B cell (primary cell): ENCODE measurements at regions not wholly inside any gene's neighbourhood (a gene's known extent, or its start where the extent isn't known, plus 50 kb on each side); places are given as distances from the start of the nearest gene placed in this dataset.

Source experiments
- CTCF ChIP-seq: fragments of 200-600 bp; IDR thresholded peaks from one replicate; pipeline ENCODE4 v1.8.0; 2022; ENCODE audit warnings: antibody characterized with exemption, mild to moderate bottlenecking
- EZH2 ChIP-seq: IDR thresholded peaks from 2 replicates; pipeline ENCODE4 v1.6.1; 2012; ENCODE audit warnings: borderline replicate concordance, low read depth, mild to moderate bottlenecking, moderate library complexity, low read length; ENCODE audit not compliant: insufficient read depth, poor library complexity, severe bottlenecking

- TF ChIP-seq CTCF, result no peak
- no peak for TF ChIP-seq EZH2
Measured at GRCh38 chr20:53874104-53874503, 196.3 kb downstream of the BCAS1 start.
